Pancreas (tissue), 10 donors: ENCODE measurements at regions not wholly inside any gene's neighbourhood (a gene's known extent, or its start where the extent isn't known, plus 50 kb on each side); places are given as distances from the start of the nearest gene placed in this dataset.

Experiments used
- ATAC-seq, 4 donors: fragments of 200-7000 bp; cut with Tn5 transposase; one replicate each; pipeline versions ENCODE4 v1.8.0 to v1.9.1; 2020; ENCODE audit warnings: mild to moderate bottlenecking in 4 of 4, moderate library complexity in 4 of 4
- DNase-seq, 6 donors: peaks; one replicate each; pipeline ENCODE4 v3.0.0-alpha.2; 2020
- FAIRE-seq: peaks from 2 replicates; lab custom pipeline; 2012; peaks lifted over from hg19 to GRCh38; lab: Jason Lieb, UNC
- H3K27ac ChIP-seq, 4 donors: fragments of 200-600 bp; sonication (generic); 1 replicate in 3 of 4; 2 replicates in 1 of 4; pipeline versions ENCODE4 v1.5.0 to v1.8.0; 2020
- H3K27me3 ChIP-seq, 4 donors: fragments of 200-600 bp; one replicate each; pipeline ENCODE4 v1.8.0; 2021
- H3K36me3 ChIP-seq, 3 donors: fragments of 200-600 bp; sonication (generic) in 1 of 3; one replicate each; pipeline versions ENCODE4 v1.5.0 to v1.8.0; 2020 to 2021
- H3K4me1 ChIP-seq, 3 donors: fragments of 200-600 bp; one replicate each; pipeline ENCODE4 v1.8.0; 2021
- H3K4me3 ChIP-seq, 4 donors: fragments of 200-600 bp; sonication (generic) in 2 of 4; one replicate each; pipeline versions ENCODE4 v1.5.0 to v1.8.0; 2020 to 2021
- H3K9me3 ChIP-seq, 4 donors: fragments of 200-600 bp; one replicate each; pipeline ENCODE4 v1.8.0; 2021
- WGBS, 2 donors: extraction: QIAGEN DNeasy Blood & Tissue Kit; methylation state at CpG; one replicate each; pipeline ENCODE4 v1.1.7; 2013; 5-methylcytosine and 5-hydroxymethylcytosine counted together
- intact Hi-C, 3 donors: fragments of 100-400 bp; cut with DNase I; formaldehyde crosslinking; loops; one replicate each; pipeline versions ENCODE4 v1.11.1 to v1.14.2; 2022
- TF ChIP-seq, protein P1 (sequence below), 4 donors: fragments of 200-600 bp; sonication (generic) in 3 of 4; IDR thresholded peaks; one replicate each; pipeline versions ENCODE4 v1.5.0 to v1.8.0; 2021; ENCODE audit warnings: antibody characterized with exemption in 4 of 4
- donor health status: healthy with polysubstance abuse.
- donor health status: DM: no; HTN: no; CAD: no; lungs with moderate emphysema.
- donor health status: DM: no; HTN: no; CAD: no.
- donor health status: control.
- donor health status: control.
- donor health status: Bipolar disorder and iron deficiency.
- donor health status: DM: yes; HTN: yes; CAD: no.
- donor health status: DM: no; HTN: no; CAD: no.
- donor health status: DM: no; HTN: no; CAD: no.
- donor health status: DM: yes; HTN: yes; CAD: no.

DNA sequence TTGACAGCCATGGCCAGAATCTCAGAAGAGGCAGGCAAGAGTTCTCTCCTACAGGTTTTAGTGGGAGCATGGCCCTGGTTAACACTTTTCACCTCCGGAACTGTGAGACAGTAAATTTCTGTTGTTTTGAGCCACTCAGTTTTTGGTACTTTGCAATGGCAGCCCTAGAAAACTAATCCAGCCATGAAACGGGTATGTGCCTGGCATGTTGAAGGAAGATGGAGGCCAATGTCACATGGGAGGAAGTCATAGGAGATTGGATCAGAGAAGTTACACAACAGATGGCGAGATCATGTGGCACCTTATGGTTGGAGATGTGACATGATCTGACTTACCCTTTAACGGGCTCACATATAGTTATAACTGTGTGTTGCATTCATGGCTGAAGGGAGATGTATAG is 63.2 kb upstream of the EED start:
- H3K36me3 ChIP-seq: no peaks in the 10 kb centered on the region
- H3K9me3 ChIP-seq: no peaks in the 10 kb centered on the region
- FAIRE-seq (no peak), ATAC-seq (no peak), DNase-seq (no peak)
- 82% methylated on average over 4 of the region's 4 CpGs for WGBS, 2 donors
- H3K4me3 ChIP-seq: no peak overlapping the region
- TF ChIP-seq, protein P1, sequence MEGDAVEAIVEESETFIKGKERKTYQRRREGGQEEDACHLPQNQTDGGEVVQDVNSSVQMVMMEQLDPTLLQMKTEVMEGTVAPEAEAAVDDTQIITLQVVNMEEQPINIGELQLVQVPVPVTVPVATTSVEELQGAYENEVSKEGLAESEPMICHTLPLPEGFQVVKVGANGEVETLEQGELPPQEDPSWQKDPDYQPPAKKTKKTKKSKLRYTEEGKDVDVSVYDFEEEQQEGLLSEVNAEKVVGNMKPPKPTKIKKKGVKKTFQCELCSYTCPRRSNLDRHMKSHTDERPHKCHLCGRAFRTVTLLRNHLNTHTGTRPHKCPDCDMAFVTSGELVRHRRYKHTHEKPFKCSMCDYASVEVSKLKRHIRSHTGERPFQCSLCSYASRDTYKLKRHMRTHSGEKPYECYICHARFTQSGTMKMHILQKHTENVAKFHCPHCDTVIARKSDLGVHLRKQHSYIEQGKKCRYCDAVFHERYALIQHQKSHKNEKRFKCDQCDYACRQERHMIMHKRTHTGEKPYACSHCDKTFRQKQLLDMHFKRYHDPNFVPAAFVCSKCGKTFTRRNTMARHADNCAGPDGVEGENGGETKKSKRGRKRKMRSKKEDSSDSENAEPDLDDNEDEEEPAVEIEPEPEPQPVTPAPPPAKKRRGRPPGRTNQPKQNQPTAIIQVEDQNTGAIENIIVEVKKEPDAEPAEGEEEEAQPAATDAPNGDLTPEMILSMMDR (IDR thresholded peaks at IDR 0.05): no peak
- no peaks in the 10 kb centered on the region for H3K27me3 ChIP-seq
- intact Hi-C loops: no loop called here
- peaks cover 0 to 5% (median 0%) of the 10 kb centered on the region in 3 donors for H3K4me1 ChIP-seq
- no peak overlapping the region for H3K27ac ChIP-seq

- ATAC-seq (no peak), DNase-seq (no peak), FAIRE-seq (no peak)
- TF ChIP-seq, protein P1 (IDR thresholded peaks at IDR 0.05): no peak
- Histone ChIP-seq H3K27ac (no peak overlapping the region), H3K9me3 (no peaks in the 10 kb centered on the region), H3K36me3 (no peaks in the 10 kb centered on the region), H3K4me1 (peaks cover 0 to 5% (median 0%) of the 10 kb centered on the region in 3 donors), H3K4me3 (no peak overlapping the region), H3K27me3 (no peaks in the 10 kb centered on the region)
- intact Hi-C loops: no loop called here
- WGBS, 2 donors: 90% methylated on average over 4 of the region's 4 CpGs
Measured at GRCh38 chr11:86180851-86181250, 63.7 kb upstream of the EED start.

DNA sequence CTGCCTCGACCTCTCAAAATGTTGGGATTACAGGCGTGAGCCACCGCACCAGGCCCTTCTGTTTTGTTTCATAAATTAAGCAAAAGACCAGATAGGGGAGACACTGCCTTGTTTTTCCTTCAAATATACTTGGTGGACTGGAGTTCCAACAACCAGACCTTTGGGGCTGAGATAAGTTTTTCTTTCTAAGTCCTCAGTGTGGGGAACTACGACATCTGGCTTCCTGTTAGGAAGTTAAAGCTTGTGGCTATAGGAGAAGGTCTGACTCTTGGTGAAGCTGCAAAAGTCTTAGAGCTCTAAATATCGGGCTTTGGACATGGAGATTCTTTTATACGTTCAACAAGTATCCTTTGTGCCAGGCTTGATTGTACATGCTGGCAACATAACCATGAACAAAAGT is 64.1 kb upstream of the EED start:
- WGBS, 2 donors: 84 to 89% methylated on average over 6 of the region's 6 CpGs
- H3K27ac ChIP-seq: no peak overlapping the region
- no peaks in the 10 kb centered on the region for H3K9me3 ChIP-seq
- no peaks in the 10 kb centered on the region for H3K36me3 ChIP-seq
- no peaks in the 10 kb centered on the region for H3K27me3 ChIP-seq
- ATAC-seq (peak in 1 of 4 donors; percentile 38), DNase-seq (no peak), FAIRE-seq (no peak)
- H3K4me1 ChIP-seq: peaks cover 0 to 5% (median 0%) of the 10 kb centered on the region in 3 donors
- H3K4me3 ChIP-seq: no peak overlapping the region
- intact Hi-C loops: no loop called here
- TF ChIP-seq, protein P1 (IDR thresholded peaks at IDR 0.05): no peak

DNA sequence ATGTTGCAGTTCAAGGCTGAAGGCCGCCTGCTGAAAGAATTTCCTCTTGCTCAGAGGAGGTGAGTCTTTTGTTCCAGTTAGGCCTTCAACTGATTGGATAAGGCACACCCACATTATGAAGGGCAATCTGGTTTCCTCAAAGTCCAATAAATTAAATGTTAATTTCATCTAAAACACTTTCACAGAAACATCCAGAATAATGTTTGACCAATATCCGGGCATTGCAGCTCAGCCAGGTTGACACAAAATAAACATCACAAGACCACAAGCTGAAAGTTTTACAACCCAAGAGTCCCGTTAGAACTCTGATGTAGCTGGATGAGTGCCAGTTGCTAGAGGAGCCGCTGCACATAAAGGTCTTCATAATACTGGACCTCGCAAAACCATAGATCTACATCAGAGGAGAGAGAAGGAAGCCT is 64.9 kb upstream of the EED start:
- H3K27ac ChIP-seq: no peak overlapping the region
- peaks cover 0 to 5% (median 0%) of the 10 kb centered on the region in 3 donors for H3K4me1 ChIP-seq
- no peaks in the 10 kb centered on the region for H3K9me3 ChIP-seq
- no peaks in the 10 kb centered on the region for H3K27me3 ChIP-seq
- DNase-seq (peak in 1 of 6 donors; percentile 30), FAIRE-seq (no peak), ATAC-seq (peak in 3 of 4 donors; percentile 53 to 71 (median 63))
- no peaks in the 10 kb centered on the region for H3K36me3 ChIP-seq
- intact Hi-C loops: no loop called here
- TF ChIP-seq, protein P1 (IDR thresholded peaks at IDR 0.05): no peak
- WGBS, 2 donors: 46 to 52% methylated on average over 5 of the region's 5 CpGs
- no peak overlapping the region for H3K4me3 ChIP-seq

GRCh38 chr11:86177302-86177701 is 67.3 kb upstream of the EED start:
- intact Hi-C loops: no loop called here
- Histone ChIP-seq H3K4me1 (peaks cover 0 to 5% (median 0%) of the 10 kb centered on the region in 3 donors), H3K27ac (no peak overlapping the region), H3K36me3 (no peaks in the 10 kb centered on the region), H3K9me3 (no peaks in the 10 kb centered on the region), H3K4me3 (no peak overlapping the region), H3K27me3 (no peaks in the 10 kb centered on the region)
- FAIRE-seq (no peak), ATAC-seq (no peak), DNase-seq (no peak)
- TF ChIP-seq, protein P1 (IDR thresholded peaks at IDR 0.05): no peak
